ENCODE measurements at regions not wholly inside any gene's neighbourhood (a gene's known extent, or its start where the extent isn't known, plus 50 kb on each side); places are given as distances from the start of the nearest gene placed in this dataset.

GRCh38 chr5:67283988-67284487 is 87.4 kb upstream of the CD180 start:
- no peak for TF ChIP-seq CTCF (IDR thresholded peaks at IDR 0.05)
- TF ChIP-seq EP300 (IDR thresholded peaks at IDR 0.05) = no peak
- TF ChIP-seq POLR2A (IDR thresholded peaks at IDR 0.05) = no peak
